Smooth muscle cell (in vitro differentiated cells): ENCODE measurements at regions not wholly inside any gene's neighbourhood (a gene's known extent, or its start where the extent isn't known, plus 50 kb on each side); places are given as distances from the start of the nearest gene placed in this dataset.

ENCODE experiments used
- DNase-seq: peaks from one replicate; lab custom pipeline; 2025; ENCODE audit not compliant: unreplicated experiment; lab: John Stamatoyannopoulos, UW
- H2AFZ ChIP-seq: fragments of 200-600 bp; sonication (generic); 2 replicates; pipeline ENCODE4 v1.6.0; 2016; ENCODE audit warnings: antibody characterized with exemption, low read depth, mild to moderate bottlenecking
- H3F3A ChIP-seq: fragments of 200-600 bp; sonication (generic); 2 replicates; pipeline ENCODE4 v1.6.0; 2017; ENCODE audit warnings: antibody characterized with exemption, low read depth
- H3K27ac ChIP-seq: fragments of 200-600 bp; sonication (generic); 2 replicates; pipeline ENCODE4 v1.5.1; 2016; ENCODE audit warnings: low read depth, mild to moderate bottlenecking
- H3K27me3 ChIP-seq: fragments of 200-600 bp; sonication (generic); 2 replicates; pipeline ENCODE4 v1.6.1; 2016; ENCODE audit warnings: low read depth, mild to moderate bottlenecking
- H3K36me3 ChIP-seq: fragments of 200-600 bp; sonication (generic); 2 replicates; pipeline ENCODE4 v1.5.1; 2016; ENCODE audit warnings: low read depth
- H3K4me1 ChIP-seq: fragments of 200-600 bp; sonication (generic); 2 replicates; pipeline ENCODE4 v1.5.1; 2016; ENCODE audit warnings: low read depth
- H3K4me2 ChIP-seq: fragments of 200-600 bp; sonication (generic); 2 replicates; pipeline ENCODE4 v1.6.0; 2016; ENCODE audit warnings: mild to moderate bottlenecking
- H3K4me3 ChIP-seq: fragments of 200-600 bp; sonication (generic); 2 replicates; pipeline ENCODE4 v1.5.1; 2016; ENCODE audit warnings: mild to moderate bottlenecking
- H3K79me2 ChIP-seq: fragments of 200-600 bp; sonication (generic); 2 replicates; pipeline ENCODE4 v1.6.0; 2016; ENCODE audit warnings: low read depth, mild to moderate bottlenecking
- H3K9ac ChIP-seq: fragments of 200-600 bp; sonication (generic); 2 replicates; pipeline ENCODE4 v1.6.0; 2016; ENCODE audit warnings: low read depth
- H3K9me3 ChIP-seq: fragments of 200-600 bp; sonication (generic); replicated peaks from 2 replicates; pipeline ENCODE4 v1.5.1; 2016; ENCODE audit warnings: low read depth
- H4K20me1 ChIP-seq: fragments of 200-600 bp; sonication (generic); 2 replicates; pipeline ENCODE4 v1.6.0; 2016; ENCODE audit warnings: low read depth
- CTCF ChIP-seq: fragments of 200-600 bp; sonication (generic); IDR thresholded peaks from 2 replicates; pipeline ENCODE4 v1.5.1; 2017; ENCODE audit warnings: borderline replicate concordance, mild to moderate bottlenecking, antibody characterized with exemption; ENCODE audit not compliant: insufficient read depth, poor library complexity, severe bottlenecking
- WGBS: methylation state at CpG from one replicate; pipeline ENCODE4 v1.1.7; 2016; ENCODE audit warnings: low lambda C conversion rate; 5-methylcytosine and 5-hydroxymethylcytosine counted together

GRCh38 chr16:59296888-59297287 lies 562.8 kb upstream of the GOT2 start:
- Histone ChIP-seq H2AFZ (no peak overlapping the region), H3K36me3 (no peaks in the 10 kb centered on the region), H3F3A (no peaks in the 10 kb centered on the region), H3K27ac (no peak overlapping the region), H3K4me1 (peaks cover 21% of the 10 kb centered on the region), H4K20me1 (no peaks in the 10 kb centered on the region), H3K4me2 (no peak overlapping the region), H3K79me2 (no peaks in the 10 kb centered on the region), H3K9ac (no peak overlapping the region), H3K4me3 (no peak overlapping the region), H3K27me3 (no peaks in the 10 kb centered on the region), H3K9me3 (no peaks in the 10 kb centered on the region)
- TF ChIP-seq CTCF: no peak
- WGBS: 68% methylated on average over 5 of the region's 5 CpGs
- no peak for DNase-seq

GRCh38 chr16:59295993-59296736 lies 562.0 kb upstream of the GOT2 start:
- peaks cover 21% of the 10 kb centered on the region for H3K4me1 ChIP-seq
- H3K27ac ChIP-seq: no peak overlapping the region
- H3K9ac ChIP-seq: no peak overlapping the region
- no peak for DNase-seq
- no peak overlapping the region for H2AFZ ChIP-seq
- TF ChIP-seq CTCF: no peak
- H3K36me3 ChIP-seq: no peaks in the 10 kb centered on the region
- peak overlapping the region; percentile 15 for H3K4me2 ChIP-seq
- H3F3A ChIP-seq: no peaks in the 10 kb centered on the region
- no peaks in the 10 kb centered on the region for H3K27me3 ChIP-seq
- WGBS: 42% methylated on average over 5 of the region's 5 CpGs
- H3K9me3 ChIP-seq: no peaks in the 10 kb centered on the region
- H3K4me3 ChIP-seq: no peak overlapping the region
- no peaks in the 10 kb centered on the region for H4K20me1 ChIP-seq
- H3K79me2 ChIP-seq: no peaks in the 10 kb centered on the region

GRCh38 chr16:59295474-59295873 lies 561.4 kb upstream of the GOT2 start:
- no peaks in the 10 kb centered on the region for H3K79me2 ChIP-seq
- no peak for DNase-seq
- TF ChIP-seq CTCF: no peak

GRCh38 chr16:59290718-59291117 lies 556.6 kb upstream of the GOT2 start:
- Histone ChIP-seq H4K20me1 (no peaks in the 10 kb centered on the region), H3F3A (no peaks in the 10 kb centered on the region), H3K9me3 (no peaks in the 10 kb centered on the region), H3K27me3 (no peaks in the 10 kb centered on the region), H3K4me3 (no peak overlapping the region), H3K36me3 (no peaks in the 10 kb centered on the region), H3K79me2 (no peaks in the 10 kb centered on the region), H3K9ac (no peak overlapping the region), H3K27ac (no peak overlapping the region), H3K4me1 (peaks cover 2% of the 10 kb centered on the region), H3K4me2 (no peak overlapping the region), H2AFZ (no peak overlapping the region)
- TF ChIP-seq CTCF: no peak
- DNase-seq: no peak
- WGBS: 88% methylated on average over 3 of the region's 3 CpGs

More at GRCh38 chr16:59295474-59295873, 561.4 kb upstream of the GOT2 start:
- H3K4me1 ChIP-seq: peaks cover 21% of the 10 kb centered on the region
- no peak overlapping the region for H3K27ac ChIP-seq
- H3K9ac ChIP-seq: no peak overlapping the region
- no peaks in the 10 kb centered on the region for H3F3A ChIP-seq
- H3K4me3 ChIP-seq: no peak overlapping the region
- peak overlapping the region; percentile 15 for H3K4me2 ChIP-seq
- H2AFZ ChIP-seq: no peak overlapping the region
- H3K36me3 ChIP-seq: no peaks in the 10 kb centered on the region
- H3K9me3 ChIP-seq: no peaks in the 10 kb centered on the region
- H3K27me3 ChIP-seq: no peaks in the 10 kb centered on the region
- H4K20me1 ChIP-seq: no peaks in the 10 kb centered on the region
